ENCODE measurements at regions not wholly inside any gene's neighbourhood (a gene's known extent, or its start where the extent isn't known, plus 50 kb on each side); places are given as distances from the start of the nearest gene placed in this dataset.

DNA sequence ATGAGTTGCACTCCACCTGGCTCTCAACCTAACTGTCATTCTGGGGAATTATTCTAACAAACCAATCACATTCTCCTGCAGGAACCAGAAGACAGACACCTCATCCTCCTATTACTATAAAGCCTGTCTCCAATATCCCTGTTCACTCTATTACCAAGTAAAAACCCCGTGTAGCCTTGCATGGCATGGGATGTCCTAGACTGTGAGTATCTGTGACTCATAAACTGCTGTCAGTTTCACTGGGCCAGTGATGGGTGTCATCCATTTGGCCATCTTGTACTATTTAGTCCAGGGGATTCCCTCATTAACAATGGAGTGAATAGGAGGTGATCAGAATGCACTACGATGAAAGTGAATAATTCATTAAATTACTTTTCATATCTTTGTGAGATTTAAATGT is 608.7 kb downstream of the DNAJB9 start:
- TF ChIP-seq POLR2A (IDR thresholded peaks at IDR 0.05): no peak
- TF ChIP-seq, protein P1, sequence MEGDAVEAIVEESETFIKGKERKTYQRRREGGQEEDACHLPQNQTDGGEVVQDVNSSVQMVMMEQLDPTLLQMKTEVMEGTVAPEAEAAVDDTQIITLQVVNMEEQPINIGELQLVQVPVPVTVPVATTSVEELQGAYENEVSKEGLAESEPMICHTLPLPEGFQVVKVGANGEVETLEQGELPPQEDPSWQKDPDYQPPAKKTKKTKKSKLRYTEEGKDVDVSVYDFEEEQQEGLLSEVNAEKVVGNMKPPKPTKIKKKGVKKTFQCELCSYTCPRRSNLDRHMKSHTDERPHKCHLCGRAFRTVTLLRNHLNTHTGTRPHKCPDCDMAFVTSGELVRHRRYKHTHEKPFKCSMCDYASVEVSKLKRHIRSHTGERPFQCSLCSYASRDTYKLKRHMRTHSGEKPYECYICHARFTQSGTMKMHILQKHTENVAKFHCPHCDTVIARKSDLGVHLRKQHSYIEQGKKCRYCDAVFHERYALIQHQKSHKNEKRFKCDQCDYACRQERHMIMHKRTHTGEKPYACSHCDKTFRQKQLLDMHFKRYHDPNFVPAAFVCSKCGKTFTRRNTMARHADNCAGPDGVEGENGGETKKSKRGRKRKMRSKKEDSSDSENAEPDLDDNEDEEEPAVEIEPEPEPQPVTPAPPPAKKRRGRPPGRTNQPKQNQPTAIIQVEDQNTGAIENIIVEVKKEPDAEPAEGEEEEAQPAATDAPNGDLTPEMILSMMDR (IDR thresholded peaks at IDR 0.05 in 4 of 5, conservative IDR thresholded peaks at IDR 0.05 in 1 of 5): no peak
